ENCODE measurements at regions not wholly inside any gene's neighbourhood (a gene's known extent, or its start where the extent isn't known, plus 50 kb on each side); places are given as distances from the start of the nearest gene placed in this dataset.

DNA sequence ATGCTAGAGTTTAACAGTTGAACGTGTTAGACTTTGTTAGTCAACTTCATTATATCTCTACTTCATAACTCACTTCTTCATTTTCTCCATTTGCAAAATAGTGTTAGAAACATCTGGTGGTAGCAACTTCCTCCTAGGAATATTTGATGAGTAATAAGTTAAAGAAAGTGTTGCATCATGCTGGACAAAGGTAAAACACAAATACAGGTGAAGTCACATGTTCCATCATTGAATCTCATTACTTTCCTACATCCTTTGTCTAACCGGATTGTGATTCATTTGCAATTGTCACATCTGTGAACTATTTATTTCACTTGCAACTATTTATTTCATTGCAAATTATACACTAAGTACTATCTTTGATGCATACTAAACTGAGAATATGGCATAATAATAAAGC lies 186.5 kb downstream of the TUSC7 start:
- Histone ChIP-seq H3K36me3 (ENCODE audit: control insufficient read depth in 2 of 3, insufficient read depth in 3 of 3, low read length in 3 of 3) (no peaks in the 10 kb centered on the region), H3K27me3 (ENCODE audit: control insufficient read depth in 2 of 2, insufficient read depth in 2 of 2, low read length in 2 of 2) (no peaks in the 10 kb centered on the region), H3K9me3 (ENCODE audit: control insufficient read depth in 2 of 3, low read length in 3 of 3) (no peaks in the 10 kb centered on the region), H3K4me1 (ENCODE audit: control insufficient read depth in 2 of 2, insufficient read depth in 2 of 2, low read length in 2 of 2) (no peaks in the 10 kb centered on the region), H3K27ac (ENCODE audit: low read depth, low read length) (no peak overlapping the region), H3K4me3 (ENCODE audit: low read length) (no peak overlapping the region)
- no peaks in the 10 kb centered on the region for H3K27me3 Mint-ChIP-seq
- DNase-seq (no peak), ATAC-seq (no peak)
- H3K9me3 Mint-ChIP-seq: peaks cover 0 to 4% (median 0%) of the 10 kb centered on the region in 11 donors
- H3K27ac Mint-ChIP-seq: no peak overlapping the region
- intact Hi-C loops (cut with micrococcal nuclease): no loop called here
- CTCF ChIA-PET: no interaction called here
- no peak overlapping the region for H3K4me3 Mint-ChIP-seq
- no peaks in the 10 kb centered on the region for H3K36me3 Mint-ChIP-seq
- H3K4me1 Mint-ChIP-seq: no peaks in the 10 kb centered on the region
- POLR2A ChIA-PET: no interaction called here

DNA sequence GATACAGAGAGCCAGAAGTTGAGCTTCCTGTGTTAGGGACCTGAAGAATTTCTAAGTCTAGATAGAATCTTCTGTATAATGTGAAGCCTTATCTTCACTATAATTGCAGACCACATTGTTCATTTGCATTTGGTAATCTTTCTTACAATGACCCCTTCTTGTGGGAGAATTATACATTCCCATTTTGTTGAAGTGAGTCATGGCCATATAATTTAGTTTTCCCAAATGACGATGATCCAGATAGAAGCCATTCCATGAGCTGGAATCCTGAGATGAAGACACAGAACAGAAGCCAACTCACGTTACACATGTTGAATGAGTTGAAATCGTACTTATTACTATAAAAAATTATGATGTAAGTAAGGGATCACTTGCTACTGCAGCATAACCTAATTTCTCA lies 187.8 kb downstream of the TUSC7 start:
- Mint-ChIP-seq H3K27me3 (no peaks in the 10 kb centered on the region), H3K9me3 (peaks cover 0 to 4% (median 0%) of the 10 kb centered on the region in 11 donors), H3K36me3 (no peaks in the 10 kb centered on the region), H3K4me1 (no peaks in the 10 kb centered on the region), H3K27ac (no peak overlapping the region), H3K4me3 (no peak overlapping the region)
- DNase-seq (no peak), ATAC-seq (no peak)
- CTCF ChIA-PET: no interaction called here
- Histone ChIP-seq H3K27me3 (ENCODE audit: control insufficient read depth in 2 of 2, insufficient read depth in 2 of 2, low read length in 2 of 2) (no peaks in the 10 kb centered on the region), H3K36me3 (ENCODE audit: control insufficient read depth in 2 of 3, insufficient read depth in 3 of 3, low read length in 3 of 3) (no peaks in the 10 kb centered on the region), H3K4me3 (ENCODE audit: low read length) (no peak overlapping the region), H3K9me3 (ENCODE audit: control insufficient read depth in 2 of 3, low read length in 3 of 3) (no peaks in the 10 kb centered on the region), H3K27ac (ENCODE audit: low read depth, low read length) (no peak overlapping the region), H3K4me1 (ENCODE audit: control insufficient read depth in 2 of 2, insufficient read depth in 2 of 2, low read length in 2 of 2) (no peaks in the 10 kb centered on the region)
- POLR2A ChIA-PET: no interaction called here
- intact Hi-C loops (cut with micrococcal nuclease): no loop called here

DNA sequence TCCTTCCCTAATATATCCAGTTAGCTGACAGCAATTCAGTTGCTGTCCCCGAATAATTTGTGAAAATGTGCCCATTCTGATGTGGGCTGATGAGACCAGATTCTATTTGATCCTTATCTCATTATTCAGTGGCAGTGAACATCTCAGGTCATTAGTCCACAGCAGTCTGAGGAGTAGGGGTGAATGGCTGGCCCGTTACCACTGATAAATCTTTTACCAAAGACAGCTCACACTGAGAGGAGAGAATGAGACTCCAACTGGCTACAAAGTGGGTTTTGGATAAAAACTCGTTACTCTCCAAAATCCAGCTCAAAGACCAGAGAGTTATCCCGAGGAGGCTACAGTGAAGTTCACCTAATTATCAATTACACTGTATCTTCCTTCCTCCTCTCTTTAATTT lies 189.7 kb downstream of the TUSC7 start:
- ATAC-seq: no peak
- DNase-seq: no peak
- ChIA-PET POLR2A (no interaction called here), CTCF (no interaction called here)
- Histone ChIP-seq H3K36me3 (ENCODE audit: control insufficient read depth in 2 of 3, insufficient read depth in 3 of 3, low read length in 3 of 3) (no peaks in the 10 kb centered on the region), H3K4me1 (ENCODE audit: control insufficient read depth in 2 of 2, insufficient read depth in 2 of 2, low read length in 2 of 2) (no peaks in the 10 kb centered on the region), H3K4me3 (ENCODE audit: low read length) (no peak overlapping the region), H3K9me3 (ENCODE audit: control insufficient read depth in 2 of 3, low read length in 3 of 3) (no peaks in the 10 kb centered on the region), H3K27me3 (ENCODE audit: control insufficient read depth in 2 of 2, insufficient read depth in 2 of 2, low read length in 2 of 2) (no peaks in the 10 kb centered on the region), H3K27ac (ENCODE audit: low read depth, low read length) (no peak overlapping the region)
- no peaks in the 10 kb centered on the region for H3K4me1 Mint-ChIP-seq
- H3K36me3 Mint-ChIP-seq: no peaks in the 10 kb centered on the region
- no peaks in the 10 kb centered on the region for H3K27me3 Mint-ChIP-seq
- H3K27ac Mint-ChIP-seq: no peak overlapping the region
- intact Hi-C loops (cut with micrococcal nuclease): no loop called here
- H3K9me3 Mint-ChIP-seq: peaks cover 0 to 4% (median 0%) of the 10 kb centered on the region in 11 donors
- no peak overlapping the region for H3K4me3 Mint-ChIP-seq

DNA sequence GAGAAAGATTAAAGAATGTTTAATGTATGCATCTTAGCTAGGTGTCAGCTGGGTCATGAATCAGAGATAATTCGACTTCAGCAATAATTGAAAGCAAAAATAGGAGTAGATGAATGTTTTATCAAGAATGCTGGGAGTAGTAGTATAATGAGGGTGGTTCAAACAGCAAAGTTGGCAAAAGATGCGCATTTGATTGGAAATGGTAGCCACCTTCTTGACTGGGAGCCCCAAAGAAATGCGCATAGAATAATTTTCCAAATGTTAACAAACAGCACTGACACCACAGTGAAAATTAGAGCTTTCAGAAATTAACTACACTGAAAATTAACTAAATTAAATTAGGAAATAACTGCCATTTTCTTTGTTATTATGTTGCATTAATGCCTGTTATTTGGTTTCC lies 195.8 kb downstream of the TUSC7 start:
- Mint-ChIP-seq H3K27ac (no peak overlapping the region), H3K36me3 (no peaks in the 10 kb centered on the region), H3K9me3 (peaks cover 0 to 18% (median 2%) of the 10 kb centered on the region in 11 donors), H3K4me1 (no peaks in the 10 kb centered on the region), H3K27me3 (no peaks in the 10 kb centered on the region), H3K4me3 (no peak overlapping the region)
- H3K4me1 ChIP-seq (ENCODE audit: control insufficient read depth in 2 of 2, insufficient read depth in 2 of 2, low read length in 2 of 2): no peaks in the 10 kb centered on the region
- H3K27me3 ChIP-seq (ENCODE audit: control insufficient read depth in 2 of 2, insufficient read depth in 2 of 2, low read length in 2 of 2): no peaks in the 10 kb centered on the region
- H3K9me3 ChIP-seq (ENCODE audit: control insufficient read depth in 2 of 3, low read length in 3 of 3): no peaks in the 10 kb centered on the region
- DNase-seq: no peak
- no peak for ATAC-seq
- H3K36me3 ChIP-seq (ENCODE audit: control insufficient read depth in 2 of 3, insufficient read depth in 3 of 3, low read length in 3 of 3): no peaks in the 10 kb centered on the region
- H3K4me3 ChIP-seq (ENCODE audit: low read length): no peak overlapping the region
- intact Hi-C loops (cut with micrococcal nuclease): no loop called here
- H3K27ac ChIP-seq (ENCODE audit: low read depth, low read length): no peak overlapping the region
- ChIA-PET POLR2A (no interaction called here), CTCF (no interaction called here)

DNA sequence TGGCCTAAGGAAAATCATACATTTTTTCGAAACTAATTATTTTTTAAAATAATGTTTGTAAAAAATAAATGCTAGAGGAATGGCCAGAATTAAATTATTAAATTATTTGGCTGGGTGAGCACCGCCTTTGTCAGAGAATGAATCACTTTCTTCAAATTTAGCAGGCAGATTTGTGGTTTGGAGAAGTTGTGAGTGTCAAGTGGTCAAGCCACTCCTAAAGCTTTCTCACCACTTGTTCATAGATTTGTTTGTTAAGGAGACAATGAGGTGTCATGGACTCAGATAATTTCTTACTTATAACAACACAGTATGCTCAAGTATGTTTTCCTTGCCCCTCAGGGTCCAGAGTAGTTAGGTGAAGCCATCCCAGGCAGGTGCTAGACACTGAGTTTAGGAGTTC lies 196.2 kb downstream of the TUSC7 start:
- H3K9me3 ChIP-seq (ENCODE audit: control insufficient read depth in 2 of 3, low read length in 3 of 3): no peaks in the 10 kb centered on the region
- ChIA-PET CTCF (no interaction called here), POLR2A (no interaction called here)
- H3K27ac ChIP-seq (ENCODE audit: low read depth, low read length): no peak overlapping the region
- Mint-ChIP-seq H3K4me1 (no peaks in the 10 kb centered on the region), H3K36me3 (no peaks in the 10 kb centered on the region), H3K27ac (no peak overlapping the region), H3K4me3 (no peak overlapping the region), H3K9me3 (peaks cover 0 to 18% (median 2%) of the 10 kb centered on the region in 11 donors), H3K27me3 (no peaks in the 10 kb centered on the region)
- ATAC-seq (no peak), DNase-seq (no peak)
- H3K4me1 ChIP-seq (ENCODE audit: control insufficient read depth in 2 of 2, insufficient read depth in 2 of 2, low read length in 2 of 2): no peaks in the 10 kb centered on the region
- H3K36me3 ChIP-seq (ENCODE audit: control insufficient read depth in 2 of 3, insufficient read depth in 3 of 3, low read length in 3 of 3): no peaks in the 10 kb centered on the region
- intact Hi-C loops (cut with micrococcal nuclease): no loop called here
- no peak overlapping the region for H3K4me3 ChIP-seq (ENCODE audit: low read length)
- no peaks in the 10 kb centered on the region for H3K27me3 ChIP-seq (ENCODE audit: control insufficient read depth in 2 of 2, insufficient read depth in 2 of 2, low read length in 2 of 2)

DNA sequence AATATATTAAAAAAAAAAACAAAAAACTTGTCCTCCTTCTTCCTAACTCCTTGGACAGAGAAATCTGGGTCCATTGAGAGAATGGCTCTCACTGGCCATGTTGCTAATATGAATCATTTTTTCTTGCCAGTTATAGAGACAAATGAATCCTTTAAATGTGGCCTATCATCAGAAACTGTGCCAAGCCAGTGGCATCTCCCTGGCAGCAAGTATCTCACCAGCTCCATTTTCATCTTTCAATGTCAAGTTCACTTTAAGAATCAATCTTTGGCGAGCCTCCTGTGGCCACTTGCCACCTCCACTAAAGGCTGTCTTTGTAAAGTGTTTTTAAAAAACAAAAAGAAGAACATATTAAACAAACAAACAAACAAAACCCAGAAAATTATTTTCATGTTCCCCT lies 202.5 kb downstream of the TUSC7 start:
- no peak overlapping the region for H3K27ac Mint-ChIP-seq
- Histone ChIP-seq H3K36me3 (ENCODE audit: control insufficient read depth in 2 of 3, insufficient read depth in 3 of 3, low read length in 3 of 3) (no peaks in the 10 kb centered on the region), H3K4me1 (ENCODE audit: control insufficient read depth in 2 of 2, insufficient read depth in 2 of 2, low read length in 2 of 2) (no peaks in the 10 kb centered on the region), H3K27me3 (ENCODE audit: control insufficient read depth in 2 of 2, insufficient read depth in 2 of 2, low read length in 2 of 2) (no peaks in the 10 kb centered on the region), H3K9me3 (ENCODE audit: control insufficient read depth in 2 of 3, low read length in 3 of 3) (no peaks in the 10 kb centered on the region), H3K27ac (ENCODE audit: low read depth, low read length) (no peak overlapping the region), H3K4me3 (ENCODE audit: low read length) (no peak overlapping the region)
- ChIA-PET POLR2A (no interaction called here), CTCF (no interaction called here)
- ATAC-seq (no peak), DNase-seq (no peak)
- intact Hi-C loops (cut with micrococcal nuclease): no loop called here
- no peak overlapping the region for H3K4me3 Mint-ChIP-seq
- H3K9me3 Mint-ChIP-seq: peaks cover 0 to 26% (median 7%) of the 10 kb centered on the region in 11 donors
- H3K36me3 Mint-ChIP-seq: no peaks in the 10 kb centered on the region
- no peaks in the 10 kb centered on the region for H3K27me3 Mint-ChIP-seq
- H3K4me1 Mint-ChIP-seq: no peaks in the 10 kb centered on the region

DNA sequence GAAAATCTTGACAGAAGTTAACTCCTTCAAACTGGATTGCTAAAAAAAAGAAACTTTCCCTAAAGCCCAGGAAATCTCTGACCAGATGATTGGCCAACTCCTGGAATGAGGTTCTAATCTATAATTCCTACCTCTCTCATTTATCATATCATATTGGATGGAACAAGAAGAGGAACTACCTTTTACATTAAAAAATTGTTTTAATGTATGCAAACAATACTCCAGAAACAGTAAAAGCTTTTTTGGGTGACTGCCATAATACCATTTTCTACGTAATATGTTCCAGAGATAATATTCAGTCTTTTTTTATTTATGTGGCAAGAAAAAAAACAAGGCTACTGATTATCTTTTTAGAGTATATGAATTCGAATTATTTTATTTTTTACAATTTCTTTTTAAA lies 204.4 kb downstream of the TUSC7 start:
- intact Hi-C loops (cut with micrococcal nuclease): no loop called here

More for the DNA sequence above, 204.4 kb downstream of the TUSC7 start:
- no peak for DNase-seq
- H3K36me3 Mint-ChIP-seq: no peaks in the 10 kb centered on the region
- H3K27ac ChIP-seq (ENCODE audit: low read depth, low read length): no peak overlapping the region
- no peaks in the 10 kb centered on the region for H3K9me3 ChIP-seq (ENCODE audit: control insufficient read depth in 2 of 3, low read length in 3 of 3)
- H3K4me3 Mint-ChIP-seq: no peak overlapping the region
- H3K4me1 ChIP-seq (ENCODE audit: control insufficient read depth in 2 of 2, insufficient read depth in 2 of 2, low read length in 2 of 2): no peaks in the 10 kb centered on the region
- no peaks in the 10 kb centered on the region for H3K27me3 Mint-ChIP-seq
- H3K27ac Mint-ChIP-seq: no peak overlapping the region
- no peaks in the 10 kb centered on the region for H3K27me3 ChIP-seq (ENCODE audit: control insufficient read depth in 2 of 2, insufficient read depth in 2 of 2, low read length in 2 of 2)
- peaks cover 0 to 19% (median 7%) of the 10 kb centered on the region in 11 donors for H3K9me3 Mint-ChIP-seq
- H3K4me1 Mint-ChIP-seq: no peaks in the 10 kb centered on the region
- H3K4me3 ChIP-seq (ENCODE audit: low read length): no peak overlapping the region
- ATAC-seq: no peak
- H3K36me3 ChIP-seq (ENCODE audit: control insufficient read depth in 2 of 3, insufficient read depth in 3 of 3, low read length in 3 of 3): no peaks in the 10 kb centered on the region
- CTCF ChIA-PET: no interaction called here
- POLR2A ChIA-PET: no interaction called here

All from naive thymus-derived CD4-positive, alpha-beta T cell (primary cell).